Dendritic cell treated with granulocyte-macrophage colony-stimulating factor and Interleukin-4, amounts not matched to agents 40 ng/mL and 50 ng/mL, for 4 days (primary cell): ENCODE measurements at regions not wholly inside any gene's neighbourhood (a gene's known extent, or its start where the extent isn't known, plus 50 kb on each side); places are given as distances from the start of the nearest gene placed in this dataset.

Experiments used
- H3K27ac Mint-ChIP-seq: one replicate; pipeline ENCODE4 v1.8.0; 2022; ENCODE audit warnings: mild to moderate bottlenecking, mixed read lengths
- H3K27me3 Mint-ChIP-seq: one replicate; pipeline ENCODE4 v1.8.0; 2022; ENCODE audit warnings: mild to moderate bottlenecking, mixed read lengths
- H3K36me3 Mint-ChIP-seq: one replicate; pipeline ENCODE4 v1.8.0; 2022; ENCODE audit warnings: low read depth, mixed read lengths
- H3K4me1 Mint-ChIP-seq: one replicate; pipeline ENCODE4 v1.8.0; 2022; ENCODE audit warnings: low read depth, mixed read lengths
- H3K4me3 Mint-ChIP-seq: one replicate; pipeline ENCODE4 v1.8.0; 2022; ENCODE audit warnings: mild to moderate bottlenecking, moderate library complexity, mixed read lengths
- H3K9me3 Mint-ChIP-seq: one replicate; pipeline ENCODE4 v1.8.0; 2022; ENCODE audit warnings: mixed read lengths
- intact Hi-C: fragments of 100-400 bp; cut with micrococcal nuclease; formaldehyde crosslinking; loops from one replicate; pipeline ENCODE4 v1.15.0; 2022

- no peaks in the 10 kb centered on the region for H3K4me1 Mint-ChIP-seq
- H3K9me3 Mint-ChIP-seq = peaks cover 5% of the 10 kb centered on the region
- intact Hi-C loops = no loop called here
- H3K4me3 Mint-ChIP-seq = no peak overlapping the region
- H3K27ac Mint-ChIP-seq = no peak overlapping the region
- peaks cover 5% of the 10 kb centered on the region for H3K27me3 Mint-ChIP-seq
- no peaks in the 10 kb centered on the region for H3K36me3 Mint-ChIP-seq
Measured at GRCh38 chr1:166527752-166528151, 311.5 kb upstream of the POGK start.

GRCh38 chr1:166538646-166539045, 300.6 kb upstream of the POGK start:
- no peaks in the 10 kb centered on the region for H3K36me3 Mint-ChIP-seq
- intact Hi-C loops = no loop called here
- H3K4me3 Mint-ChIP-seq = no peak overlapping the region
- no peaks in the 10 kb centered on the region for H3K9me3 Mint-ChIP-seq
- no peak overlapping the region for H3K27ac Mint-ChIP-seq
- no peaks in the 10 kb centered on the region for H3K4me1 Mint-ChIP-seq
- no peaks in the 10 kb centered on the region for H3K27me3 Mint-ChIP-seq

GRCh38 chr1:166544036-166544435, 295.2 kb upstream of the POGK start:
- no peak overlapping the region for H3K27ac Mint-ChIP-seq
- no peaks in the 10 kb centered on the region for H3K4me1 Mint-ChIP-seq
- H3K27me3 Mint-ChIP-seq = no peaks in the 10 kb centered on the region
- no peaks in the 10 kb centered on the region for H3K36me3 Mint-ChIP-seq
- intact Hi-C loops = no loop called here
- no peak overlapping the region for H3K4me3 Mint-ChIP-seq
- peaks cover 16% of the 10 kb centered on the region for H3K9me3 Mint-ChIP-seq

GRCh38 chr1:166544561-166544960, 294.7 kb upstream of the POGK start:
- Mint-ChIP-seq H3K9me3 (peaks cover 21% of the 10 kb centered on the region), H3K4me3 (no peak overlapping the region), H3K27ac (no peak overlapping the region), H3K27me3 (no peaks in the 10 kb centered on the region), H3K4me1 (no peaks in the 10 kb centered on the region), H3K36me3 (no peaks in the 10 kb centered on the region)
- intact Hi-C loops = no loop called here

GRCh38 chr1:166552706-166553105, 286.6 kb upstream of the POGK start:
- intact Hi-C loops = no loop called here
- Mint-ChIP-seq H3K9me3 (peaks cover 56% of the 10 kb centered on the region), H3K4me3 (no peak overlapping the region), H3K27ac (no peak overlapping the region), H3K4me1 (no peaks in the 10 kb centered on the region), H3K36me3 (no peaks in the 10 kb centered on the region), H3K27me3 (no peaks in the 10 kb centered on the region)

- Mint-ChIP-seq H3K36me3 (no peaks in the 10 kb centered on the region), H3K27me3 (no peaks in the 10 kb centered on the region), H3K27ac (no peak overlapping the region), H3K9me3 (peaks cover 17% of the 10 kb centered on the region), H3K4me1 (no peaks in the 10 kb centered on the region), H3K4me3 (no peak overlapping the region)
- intact Hi-C loops = no loop called here
Measured at GRCh38 chr1:166570954-166571353, 268.3 kb upstream of the POGK start.

- Mint-ChIP-seq H3K4me1 (no peaks in the 10 kb centered on the region), H3K27me3 (no peaks in the 10 kb centered on the region), H3K36me3 (no peaks in the 10 kb centered on the region), H3K4me3 (no peak overlapping the region), H3K9me3 (no peaks in the 10 kb centered on the region), H3K27ac (no peak overlapping the region)
- intact Hi-C loops = no loop called here
Measured at GRCh38 chr1:166573199-166573598, 266.1 kb upstream of the POGK start.

- intact Hi-C loops = no loop called here
Measured at GRCh38 chr1:166579557-166580501, 259.4 kb upstream of the POGK start.

GRCh38 chr1:166588741-166589140, 250.5 kb upstream of the POGK start:
- Mint-ChIP-seq H3K36me3 (no peaks in the 10 kb centered on the region), H3K9me3 (no peaks in the 10 kb centered on the region), H3K4me3 (no peak overlapping the region)

More at GRCh38 chr1:166579557-166580501, 259.4 kb upstream of the POGK start:
- H3K27me3 Mint-ChIP-seq = no peaks in the 10 kb centered on the region
- H3K36me3 Mint-ChIP-seq = no peaks in the 10 kb centered on the region
- H3K9me3 Mint-ChIP-seq = no peaks in the 10 kb centered on the region
- H3K4me1 Mint-ChIP-seq = no peaks in the 10 kb centered on the region
- no peak overlapping the region for H3K4me3 Mint-ChIP-seq
- no peak overlapping the region for H3K27ac Mint-ChIP-seq

GRCh38 chr1:166590161-166590560, 249.1 kb upstream of the POGK start:
- intact Hi-C loops = no loop called here
- Mint-ChIP-seq H3K27ac (no peak overlapping the region), H3K4me1 (no peaks in the 10 kb centered on the region), H3K4me3 (no peak overlapping the region), H3K36me3 (no peaks in the 10 kb centered on the region), H3K9me3 (no peaks in the 10 kb centered on the region), H3K27me3 (no peaks in the 10 kb centered on the region)

More at GRCh38 chr1:166588741-166589140, 250.5 kb upstream of the POGK start:
- H3K27me3 Mint-ChIP-seq = no peaks in the 10 kb centered on the region
- no peak overlapping the region for H3K27ac Mint-ChIP-seq
- no peaks in the 10 kb centered on the region for H3K4me1 Mint-ChIP-seq
- intact Hi-C loops = no loop called here

GRCh38 chr1:166594646-166595045, 244.6 kb upstream of the POGK start:
- Mint-ChIP-seq H3K4me1 (no peaks in the 10 kb centered on the region), H3K27ac (no peak overlapping the region), H3K27me3 (no peaks in the 10 kb centered on the region), H3K4me3 (no peak overlapping the region), H3K9me3 (no peaks in the 10 kb centered on the region), H3K36me3 (no peaks in the 10 kb centered on the region)
- intact Hi-C loops = no loop called here

GRCh38 chr1:166597516-166597915, 241.8 kb upstream of the POGK start:
- Mint-ChIP-seq H3K9me3 (no peaks in the 10 kb centered on the region), H3K27me3 (no peaks in the 10 kb centered on the region), H3K36me3 (no peaks in the 10 kb centered on the region), H3K27ac (no peak overlapping the region), H3K4me1 (no peaks in the 10 kb centered on the region), H3K4me3 (no peak overlapping the region)
- intact Hi-C loops = no loop called here

GRCh38 chr1:166600574-166600973, 238.7 kb upstream of the POGK start:
- Mint-ChIP-seq H3K36me3 (no peaks in the 10 kb centered on the region), H3K27ac (no peak overlapping the region), H3K4me3 (no peak overlapping the region), H3K9me3 (no peaks in the 10 kb centered on the region), H3K4me1 (no peaks in the 10 kb centered on the region), H3K27me3 (no peaks in the 10 kb centered on the region)
- intact Hi-C loops = no loop called here

GRCh38 chr1:166601650-166602278, 237.5 kb upstream of the POGK start:
- Mint-ChIP-seq H3K27ac (no peak overlapping the region), H3K9me3 (no peaks in the 10 kb centered on the region), H3K4me1 (no peaks in the 10 kb centered on the region), H3K36me3 (no peaks in the 10 kb centered on the region), H3K4me3 (no peak overlapping the region), H3K27me3 (no peaks in the 10 kb centered on the region)
- intact Hi-C loops = no loop called here
